NCI-H524 (cell line): ENCODE measurements at regions not wholly inside any gene's neighbourhood (a gene's known extent, or its start where the extent isn't known, plus 50 kb on each side); places are given as distances from the start of the nearest gene placed in this dataset.

Source experiments
- DNase-seq, 2 experiments: peaks; one replicate each; lab custom pipeline; 2025; lab: John Stamatoyannopoulos, UW

DNA sequence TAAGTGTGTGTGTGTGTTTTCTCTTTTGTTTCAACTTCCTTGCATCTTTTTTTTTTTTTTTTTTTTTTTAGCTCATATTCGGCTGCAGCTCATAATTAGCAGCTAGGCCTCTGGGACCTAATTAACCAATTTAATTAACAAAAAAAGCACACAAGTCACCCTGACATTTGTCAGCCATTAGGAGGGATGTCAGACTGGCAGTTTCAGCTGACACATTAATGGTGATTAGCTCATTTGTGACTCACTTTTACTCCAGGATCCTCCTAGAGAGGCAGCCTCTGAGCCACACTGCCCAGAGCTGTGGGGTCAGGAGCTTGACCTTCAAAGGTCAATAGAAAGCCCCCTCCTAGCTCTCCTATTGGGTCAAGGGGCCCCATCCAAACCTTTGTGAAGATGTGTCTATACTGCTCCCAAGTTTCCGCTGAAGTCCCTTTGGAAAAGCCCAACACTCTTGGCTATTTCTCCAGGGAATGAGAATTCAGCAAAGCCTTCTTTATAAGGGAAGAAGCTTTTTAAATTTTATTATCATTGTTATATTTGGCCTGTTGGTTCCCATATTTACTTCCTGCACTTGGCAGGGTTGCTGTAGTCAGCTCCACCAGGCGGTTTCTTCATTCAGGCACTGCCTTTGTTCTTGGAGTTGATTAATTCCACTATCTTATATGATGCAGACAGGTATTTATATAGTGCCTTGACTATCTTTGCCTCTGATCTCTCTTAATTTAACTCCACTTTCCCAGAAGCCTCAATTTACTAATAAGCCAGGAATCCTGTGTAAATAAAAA lies 109.5 kb upstream of the HABP2 start:
- DNase-seq, result no peak

GRCh38 chr10:113444766-113445365 lies 108.0 kb upstream of the HABP2 start:
- no peak for DNase-seq

DNA sequence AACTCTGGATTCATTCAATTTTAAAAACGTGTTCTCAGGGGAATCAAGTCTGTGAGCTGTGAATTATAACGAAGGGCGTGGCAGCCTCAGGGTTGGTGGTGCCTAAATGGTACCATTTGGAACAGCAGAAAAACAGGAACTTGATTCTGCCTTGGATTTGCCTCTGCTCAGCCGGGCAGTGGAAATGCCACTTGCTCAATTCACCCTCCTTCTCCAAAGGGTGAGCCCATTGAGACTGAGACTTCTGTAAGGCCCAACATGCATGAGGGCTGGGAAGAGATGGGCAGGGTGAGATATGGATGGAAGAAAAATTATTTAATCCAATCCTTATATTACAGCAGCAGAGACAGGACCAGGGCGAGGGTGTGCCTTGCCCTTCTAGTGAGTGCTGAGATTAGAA lies 107.1 kb upstream of the HABP2 start:
- DNase-seq, result no peak

- no peak for DNase-seq
Observed at GRCh38 chr10:113446739-113447138, 106.1 kb upstream of the HABP2 start.

- no peak for DNase-seq
Observed at GRCh38 chr10:113447278-113447677, 105.6 kb upstream of the HABP2 start.

DNA sequence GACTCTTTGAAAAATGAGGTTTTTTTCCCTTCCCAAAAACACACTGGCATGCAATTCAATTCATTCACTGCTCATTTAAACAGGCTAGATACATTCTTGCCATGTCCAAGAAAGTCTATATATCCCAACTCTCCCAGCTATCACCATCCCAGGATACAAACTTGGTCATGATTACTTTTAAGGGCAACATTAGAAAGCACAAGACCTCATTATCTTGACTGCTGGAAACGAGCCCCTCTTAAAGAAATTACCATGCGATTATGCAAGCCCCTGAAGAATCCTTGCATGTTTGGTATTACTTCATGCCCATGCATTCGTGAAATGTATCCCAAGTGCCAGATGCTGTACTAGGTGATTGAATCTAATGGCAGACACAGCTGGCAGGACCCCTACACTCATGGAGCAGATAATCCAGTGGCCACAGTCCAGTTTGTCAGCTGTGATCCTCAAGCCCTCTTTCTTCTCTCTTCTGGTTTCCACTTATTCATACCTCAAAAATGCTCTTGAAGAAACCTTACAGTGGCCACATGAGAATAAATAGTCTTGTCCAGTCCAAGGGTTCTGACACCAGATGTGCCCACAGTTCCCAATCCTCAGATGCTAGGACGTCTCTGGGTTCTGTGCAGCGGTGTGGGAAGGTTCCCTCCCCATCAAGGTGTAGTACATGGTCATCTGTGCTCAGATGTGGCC lies 103.7 kb upstream of the HABP2 start:
- DNase-seq, result no peak

- no peak for DNase-seq
Observed at GRCh38 chr10:113450046-113450804, 102.6 kb upstream of the HABP2 start.

GRCh38 chr10:113450906-113451305 lies 101.9 kb upstream of the HABP2 start:
- DNase-seq, result no peak

GRCh38 chr10:113452146-113452845 lies 100.6 kb upstream of the HABP2 start:
- DNase-seq, result no peak

DNA sequence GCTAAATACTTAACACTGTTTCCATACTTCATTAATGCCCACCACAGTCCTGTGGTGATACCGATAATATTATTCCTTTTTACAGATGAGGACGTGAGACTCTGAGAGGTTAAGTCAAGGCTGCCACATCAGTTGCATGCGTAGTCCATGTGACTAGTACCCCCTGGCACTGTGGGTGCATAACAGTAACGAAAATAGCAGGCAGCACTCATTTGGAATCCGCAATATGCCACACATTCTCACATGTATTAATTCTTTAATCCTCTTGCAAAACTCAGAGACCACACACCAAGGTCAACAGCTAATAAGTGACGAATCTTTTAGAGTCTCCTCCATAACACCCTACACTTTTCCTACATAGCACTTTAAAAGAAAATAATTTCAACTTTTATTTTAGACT lies 99.5 kb upstream of the HABP2 start:
- DNase-seq, result no peak

- DNase-seq, result peak in 1 of 2 experiments; percentile 35
Observed at GRCh38 chr10:113454341-113455061, 98.4 kb upstream of the HABP2 start.

DNA sequence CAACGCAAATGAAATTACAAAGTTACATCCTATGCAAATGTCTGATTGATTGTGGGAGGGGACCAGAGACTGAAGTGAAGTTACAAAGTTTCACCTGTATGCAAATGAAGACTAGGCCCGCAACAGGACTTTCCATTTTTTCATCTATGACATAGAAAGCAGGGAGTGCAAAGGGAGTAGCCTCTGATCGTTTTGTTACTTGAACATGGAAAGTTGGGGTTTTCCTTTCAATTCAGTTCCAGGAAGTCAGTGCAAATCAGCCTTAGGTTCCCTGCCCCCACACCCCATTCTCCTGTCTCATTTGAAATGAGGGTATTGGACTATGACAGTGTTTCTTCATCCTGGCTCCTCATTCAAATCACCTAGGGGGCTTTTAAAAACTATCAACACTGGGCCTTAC lies 96.9 kb upstream of the HABP2 start:
- no peak for DNase-seq

GRCh38 chr10:113456741-113457140 lies 96.1 kb upstream of the HABP2 start:
- no peak for DNase-seq

- no peak for DNase-seq
Observed at GRCh38 chr10:113457408-113457807, 95.4 kb upstream of the HABP2 start.

DNA sequence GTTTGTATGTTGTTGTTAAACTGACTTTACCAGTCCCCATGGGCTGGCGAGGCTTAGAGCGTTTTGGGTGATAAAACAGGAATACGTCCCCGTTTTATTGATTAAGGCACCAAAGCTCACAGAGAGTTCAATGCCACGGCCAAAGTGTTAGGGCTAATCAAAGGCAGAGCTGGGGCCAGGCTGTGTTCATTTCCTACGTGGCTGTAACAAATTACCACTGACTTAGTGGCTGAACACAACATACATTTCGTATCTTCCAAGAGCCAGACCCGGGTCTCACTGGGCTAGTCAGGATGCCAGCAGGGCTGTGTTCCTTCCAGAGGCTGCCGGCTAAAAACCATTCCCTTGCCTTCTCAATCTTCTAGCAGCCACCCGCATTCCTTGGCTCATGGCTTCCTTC lies 94.4 kb upstream of the HABP2 start:
- DNase-seq, result no peak

GRCh38 chr10:113458944-113459343 lies 93.9 kb upstream of the HABP2 start:
- no peak for DNase-seq

- DNase-seq, result no peak
Observed at GRCh38 chr10:113459626-113460280, 93.1 kb upstream of the HABP2 start.

GRCh38 chr10:113463083-113463482 lies 89.8 kb upstream of the HABP2 start:
- DNase-seq, result no peak

GRCh38 chr10:113463777-113464176 lies 89.1 kb upstream of the HABP2 start:
- no peak for DNase-seq

- DNase-seq, result no peak
Observed at GRCh38 chr10:113469796-113470195, 83.1 kb upstream of the HABP2 start.
